G401.6 (cell line): ENCODE measurements at regions not wholly inside any gene's neighbourhood (a gene's known extent, or its start where the extent isn't known, plus 50 kb on each side); places are given as distances from the start of the nearest gene placed in this dataset.
"Not testable (repeated sequence)": the region's sequence is repeated elsewhere in the genome, so short reads cannot be mapped to it uniquely, and the experiment has no call there.

Experiments used
- FAIRE-seq: peaks from 2 replicates; lab custom pipeline; 2012; peaks lifted over from hg19 to GRCh38; lab: Jason Lieb, UNC

DNA sequence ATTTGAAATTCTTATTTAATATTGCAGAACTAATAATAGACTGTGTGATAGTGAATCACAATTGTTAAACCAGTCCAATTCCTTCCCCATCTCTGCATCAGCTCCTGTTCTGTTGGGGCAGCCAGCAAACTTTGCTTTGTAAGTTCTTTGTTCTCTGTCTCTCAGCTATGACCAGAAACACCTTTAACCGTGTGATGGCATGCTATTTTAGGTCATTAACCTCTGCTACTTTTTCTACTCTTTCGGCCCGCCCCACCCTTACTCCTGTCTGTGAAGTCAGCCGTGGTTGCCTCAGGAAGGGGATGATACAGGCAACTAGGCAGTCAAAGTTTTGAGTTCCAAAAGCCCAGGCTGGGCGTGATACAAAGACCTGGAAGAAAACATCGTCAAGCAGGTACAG lies 51.3 kb upstream of the EGFL6 start:
- FAIRE-seq, result no peak

DNA sequence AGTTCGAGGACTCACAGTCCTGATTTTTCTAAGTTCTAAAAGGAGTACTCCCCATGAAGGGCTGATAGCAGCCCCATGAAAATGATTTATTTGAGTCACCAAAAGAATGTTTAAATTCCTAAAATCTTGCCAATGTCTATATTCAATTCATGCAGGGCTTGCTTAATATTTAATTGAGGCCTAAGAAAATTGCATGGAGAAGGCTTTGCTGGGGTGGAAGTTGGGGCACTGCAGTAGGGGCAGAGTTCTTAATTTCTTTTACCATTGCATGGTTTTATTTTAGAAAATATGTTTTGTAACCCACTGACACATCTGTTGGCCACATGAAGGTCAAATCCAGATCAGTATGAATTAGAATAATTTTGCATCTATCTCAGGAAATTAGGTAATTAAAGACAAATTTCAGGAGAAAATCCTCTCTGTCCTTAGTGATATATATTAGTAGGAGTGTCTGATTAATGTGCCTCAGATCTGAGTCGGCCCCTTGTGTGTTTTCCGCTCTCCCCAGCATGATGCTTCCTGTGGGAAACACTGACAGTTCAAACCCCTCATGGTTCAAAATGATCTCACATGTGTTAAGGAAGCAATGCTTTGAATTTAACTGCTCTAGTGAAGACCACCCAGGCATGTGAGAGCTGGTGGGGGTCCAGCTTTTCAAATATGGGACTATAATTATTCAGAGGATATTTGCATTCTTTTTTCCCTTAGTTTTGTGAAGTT lies 54.0 kb upstream of the EGFL6 start:
- FAIRE-seq, result no peak

DNA sequence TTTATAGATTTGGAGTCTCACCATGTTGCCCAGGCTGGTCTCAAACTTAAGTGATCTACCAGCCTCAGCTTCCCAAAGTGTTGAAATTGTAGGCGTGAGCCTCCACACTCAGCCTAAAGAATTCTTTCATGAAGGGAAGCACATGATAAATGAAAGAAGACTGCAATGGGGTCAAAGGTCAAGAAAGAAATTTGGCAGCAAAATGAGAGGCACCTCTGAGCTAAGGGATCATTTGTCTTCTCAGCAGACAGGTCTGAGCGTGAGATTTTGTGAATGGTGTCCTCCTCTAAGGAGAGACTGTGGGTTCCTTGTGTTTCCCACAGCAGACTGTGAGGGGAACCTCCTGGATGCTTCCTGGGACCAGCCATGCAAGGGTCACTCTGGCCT lies 57.5 kb upstream of the EGFL6 start:
- FAIRE-seq, result no peak

DNA sequence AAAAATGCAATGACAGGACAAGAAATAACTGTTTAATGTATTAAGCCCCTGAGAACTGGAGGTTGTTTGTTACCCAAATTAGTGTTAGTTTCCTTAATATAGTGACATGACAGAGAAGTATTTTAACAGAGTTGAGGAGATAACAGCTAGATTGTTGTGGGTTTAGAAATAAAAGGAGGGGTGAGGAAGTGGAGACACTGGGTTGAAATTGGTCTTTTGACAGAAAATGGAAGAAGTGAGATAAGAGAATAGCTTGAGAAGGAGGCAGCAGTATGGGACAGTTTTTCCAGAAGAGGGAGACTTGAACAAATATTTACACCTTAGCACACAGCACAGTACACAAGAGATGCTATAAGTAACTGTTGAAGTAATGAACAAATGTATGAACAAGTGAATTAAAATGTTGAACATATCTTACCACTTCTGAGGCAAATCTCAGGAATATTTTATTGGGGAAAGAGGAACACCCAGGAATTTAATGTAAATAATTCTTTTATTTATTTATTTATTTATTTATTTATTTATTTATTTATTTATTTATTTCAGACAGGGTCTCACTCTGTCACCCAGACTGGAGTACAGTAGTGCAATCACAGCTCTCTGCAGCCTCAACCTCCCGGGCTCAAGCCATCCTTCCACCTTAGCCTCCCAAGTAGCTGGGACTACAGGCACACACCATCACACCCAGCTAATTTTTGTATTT lies 58.0 kb upstream of the EGFL6 start:
- no peak for FAIRE-seq

DNA sequence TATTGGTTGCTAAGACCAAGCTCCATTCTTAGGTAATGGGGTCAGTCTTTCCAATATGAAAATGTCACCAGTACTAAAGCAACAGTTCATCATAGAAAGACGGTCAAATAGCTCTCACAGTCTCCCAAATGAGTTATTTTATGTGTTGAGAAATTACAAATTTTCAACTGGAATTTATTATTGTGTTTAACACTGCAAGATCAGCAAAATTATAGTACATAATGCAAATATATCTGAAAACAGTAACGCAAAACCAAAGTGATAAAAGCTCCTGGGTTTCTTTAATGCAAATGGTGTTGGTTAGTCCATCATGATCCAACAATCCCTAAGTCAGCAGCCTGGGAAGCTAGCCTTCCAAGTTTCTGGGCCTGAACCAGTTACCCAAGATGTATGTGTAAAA lies 61.5 kb upstream of the EGFL6 start:
- no peak for FAIRE-seq

DNA sequence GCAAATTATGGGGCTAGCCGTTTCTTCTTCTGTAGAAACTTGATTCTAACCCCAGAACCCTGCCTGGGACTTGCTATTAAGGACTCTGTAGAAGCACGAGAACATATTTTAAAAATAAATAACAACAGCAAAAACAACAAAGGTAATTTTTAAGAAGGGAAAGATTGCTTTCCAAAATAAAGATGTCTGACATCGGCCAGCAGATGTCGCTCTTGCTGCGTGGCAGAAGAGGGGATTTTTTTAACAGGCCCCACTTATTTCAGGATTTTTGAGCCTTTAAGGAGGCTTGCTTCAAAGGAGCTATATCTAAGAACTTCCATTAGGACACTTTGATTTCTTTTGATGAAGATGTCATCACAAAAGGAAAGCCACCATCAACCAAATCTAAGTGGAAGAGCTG lies 62.8 kb upstream of the EGFL6 start:
- peak; percentile 94 for FAIRE-seq

DNA sequence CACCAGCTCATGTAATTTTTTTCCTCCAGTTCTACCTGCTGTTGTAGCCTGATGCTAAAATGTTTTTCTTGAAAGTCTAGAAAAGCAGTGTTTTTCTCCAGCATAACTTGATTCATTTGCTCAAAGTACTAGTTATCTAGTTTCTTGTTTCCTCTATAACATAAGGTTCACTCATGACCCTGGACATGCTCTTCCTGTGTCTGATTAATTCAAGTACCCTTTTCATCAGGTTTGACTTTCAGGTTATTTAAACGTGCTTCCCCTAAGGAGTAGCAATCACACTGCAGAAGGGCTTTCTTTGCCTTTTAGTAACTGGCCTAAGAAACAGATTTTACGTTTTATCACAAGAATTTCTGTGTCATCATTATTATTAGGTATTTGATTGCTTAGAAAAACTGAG lies 66.8 kb upstream of the EGFL6 start:
- FAIRE-seq, result no peak

DNA sequence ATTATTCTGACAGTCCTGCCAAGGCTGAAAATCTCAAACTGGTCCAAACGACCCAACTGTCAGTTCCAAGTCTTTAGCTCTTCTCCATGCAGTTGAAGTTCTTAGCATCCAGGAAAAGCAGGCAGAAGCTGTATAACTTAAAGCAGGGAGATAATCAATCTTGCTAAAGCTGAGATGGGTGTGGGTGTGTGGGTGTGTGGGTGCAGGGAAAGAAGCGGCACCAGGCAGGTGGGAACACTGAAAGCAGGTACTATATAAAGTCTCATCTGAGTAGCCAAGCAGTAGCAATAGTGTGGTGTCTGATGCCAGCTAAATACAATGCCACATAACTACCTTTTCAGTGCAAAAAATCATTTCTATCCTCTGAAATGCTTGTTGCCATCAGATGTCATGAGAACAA lies 69.7 kb upstream of the EGFL6 start:
- FAIRE-seq, result no peak

DNA sequence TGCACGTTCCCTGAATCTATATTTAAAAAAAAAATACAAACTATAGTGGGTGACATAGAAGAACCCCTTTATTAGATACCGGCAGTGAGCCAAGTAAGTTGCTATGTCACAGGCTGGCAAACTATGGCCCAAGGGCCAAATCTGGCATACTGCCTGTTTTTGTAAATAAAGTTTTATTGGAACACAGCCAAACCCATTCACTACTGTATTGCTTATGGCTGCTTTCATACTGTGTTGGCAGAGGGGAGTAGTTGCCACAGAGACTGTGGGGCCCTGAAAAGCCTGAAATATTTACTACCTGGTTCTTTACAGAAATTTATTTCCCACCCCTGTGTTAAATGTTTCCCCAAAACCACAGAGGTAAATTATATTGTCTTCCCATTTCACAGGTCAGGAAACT lies 71.2 kb upstream of the EGFL6 start:
- FAIRE-seq, result no peak

DNA sequence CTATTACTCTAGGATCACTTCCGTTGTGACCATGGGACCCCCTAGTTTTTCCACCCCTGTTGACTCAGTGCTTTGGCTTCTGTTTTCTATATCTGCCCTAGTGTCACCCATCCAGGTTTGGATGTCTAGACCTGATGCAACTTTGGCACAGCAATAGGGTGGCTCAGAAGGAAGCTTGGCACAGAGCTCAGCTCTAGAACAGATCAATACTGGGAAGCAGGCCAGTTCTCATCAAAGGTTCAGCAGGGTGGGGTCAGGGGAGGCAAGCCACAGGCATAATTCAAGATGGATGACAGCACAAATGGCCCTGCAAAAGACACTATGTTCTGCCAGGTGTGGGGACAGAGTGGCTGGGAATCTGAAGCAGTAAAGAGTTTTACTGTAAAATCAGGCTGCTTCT lies 74.2 kb upstream of the EGFL6 start:
- no peak for FAIRE-seq

DNA sequence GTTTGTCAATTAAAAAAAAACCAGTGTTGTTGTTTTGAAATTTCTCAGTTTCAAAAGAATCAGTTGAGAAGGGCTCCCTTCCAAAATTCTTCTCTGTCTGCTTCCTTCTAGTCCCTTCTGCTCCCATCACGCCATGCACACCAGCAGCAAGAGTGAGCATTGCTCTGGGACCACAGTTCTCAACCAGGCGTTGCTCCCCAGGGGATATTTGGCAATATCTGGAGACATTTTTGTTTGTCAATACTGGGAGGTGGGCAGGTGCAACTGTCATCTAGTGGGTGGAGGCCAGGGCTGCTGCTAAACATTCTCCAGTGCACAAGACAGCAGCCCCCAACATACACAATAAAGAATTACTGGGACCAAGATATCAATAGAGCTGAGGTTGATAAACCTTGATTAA lies 74.8 kb upstream of the EGFL6 start:
- no peak for FAIRE-seq

DNA sequence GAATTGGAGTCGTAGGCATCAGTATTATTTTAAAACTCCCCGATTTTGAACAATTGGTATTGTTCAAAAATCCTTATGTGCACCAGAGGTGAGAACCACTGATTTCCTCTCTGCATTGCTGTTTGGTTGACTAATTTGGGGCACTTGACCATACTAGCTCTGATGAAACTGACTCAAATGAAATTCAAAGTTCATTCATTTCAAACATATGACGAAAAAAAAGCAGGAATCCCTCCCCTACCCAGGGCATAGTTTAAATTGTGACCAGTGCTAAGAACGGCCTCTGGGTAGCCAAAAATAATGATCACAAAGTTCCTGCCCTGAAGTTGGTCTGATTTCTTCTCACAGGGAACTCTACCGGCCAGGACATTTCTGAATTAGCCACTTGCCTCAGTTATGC lies 75.7 kb upstream of the EGFL6 start:
- no peak for FAIRE-seq

DNA sequence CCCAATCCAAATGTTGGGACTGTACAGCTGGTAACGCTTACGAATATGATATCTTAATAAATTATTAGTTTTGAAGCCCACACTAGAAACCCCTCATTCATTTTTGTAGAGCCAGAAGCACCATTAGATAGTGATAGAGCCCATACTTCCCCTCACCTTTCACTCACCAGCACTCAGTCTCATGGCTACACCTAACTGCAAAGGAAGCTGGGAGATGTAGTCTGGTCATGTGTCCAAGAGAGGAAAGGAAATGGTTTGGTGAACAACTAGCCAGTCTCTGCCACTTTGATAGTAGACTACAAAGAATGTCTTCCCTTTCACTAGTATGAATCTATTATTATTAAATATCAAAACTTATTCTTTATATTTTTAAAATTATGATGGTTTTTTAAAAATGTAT lies 77.1 kb upstream of the EGFL6 start:
- FAIRE-seq, result no peak

DNA sequence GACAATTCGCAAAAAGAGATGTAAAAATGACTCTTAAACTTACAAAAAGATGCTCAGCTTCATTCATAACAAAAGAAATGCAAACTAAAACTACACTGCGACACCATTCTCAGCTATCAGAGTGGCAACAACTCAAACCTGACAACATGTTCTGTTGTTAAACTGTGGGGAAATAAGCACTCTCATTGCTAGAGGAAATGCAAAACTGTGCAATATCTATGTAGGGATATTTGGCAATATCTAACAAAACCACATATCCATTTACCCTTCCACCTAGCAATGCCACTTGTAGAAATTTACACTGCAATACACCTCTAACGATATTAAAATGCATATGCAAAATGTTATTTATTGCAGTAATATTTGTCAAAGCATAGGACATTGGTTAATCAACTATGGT lies 78.3 kb upstream of the EGFL6 start:
- no peak for FAIRE-seq

DNA sequence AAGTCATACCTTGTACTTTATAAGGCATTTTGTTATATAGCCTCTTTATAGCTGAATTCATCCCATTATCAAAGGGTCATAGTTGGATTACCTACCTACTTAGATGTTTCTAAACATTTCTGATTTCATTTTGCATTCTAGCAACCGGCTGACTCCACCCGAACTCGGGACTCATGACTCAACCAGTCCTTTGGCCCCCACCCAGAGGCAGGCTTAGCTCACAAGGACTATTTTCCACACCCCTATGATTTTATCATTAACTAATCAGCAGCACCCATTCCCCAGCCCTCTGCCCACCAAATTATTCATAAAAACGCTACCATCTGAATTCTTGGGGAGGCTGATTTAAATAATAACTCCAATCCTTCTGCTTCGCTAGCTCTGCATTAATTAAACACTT lies 79.9 kb upstream of the EGFL6 start:
- FAIRE-seq, result no peak

DNA sequence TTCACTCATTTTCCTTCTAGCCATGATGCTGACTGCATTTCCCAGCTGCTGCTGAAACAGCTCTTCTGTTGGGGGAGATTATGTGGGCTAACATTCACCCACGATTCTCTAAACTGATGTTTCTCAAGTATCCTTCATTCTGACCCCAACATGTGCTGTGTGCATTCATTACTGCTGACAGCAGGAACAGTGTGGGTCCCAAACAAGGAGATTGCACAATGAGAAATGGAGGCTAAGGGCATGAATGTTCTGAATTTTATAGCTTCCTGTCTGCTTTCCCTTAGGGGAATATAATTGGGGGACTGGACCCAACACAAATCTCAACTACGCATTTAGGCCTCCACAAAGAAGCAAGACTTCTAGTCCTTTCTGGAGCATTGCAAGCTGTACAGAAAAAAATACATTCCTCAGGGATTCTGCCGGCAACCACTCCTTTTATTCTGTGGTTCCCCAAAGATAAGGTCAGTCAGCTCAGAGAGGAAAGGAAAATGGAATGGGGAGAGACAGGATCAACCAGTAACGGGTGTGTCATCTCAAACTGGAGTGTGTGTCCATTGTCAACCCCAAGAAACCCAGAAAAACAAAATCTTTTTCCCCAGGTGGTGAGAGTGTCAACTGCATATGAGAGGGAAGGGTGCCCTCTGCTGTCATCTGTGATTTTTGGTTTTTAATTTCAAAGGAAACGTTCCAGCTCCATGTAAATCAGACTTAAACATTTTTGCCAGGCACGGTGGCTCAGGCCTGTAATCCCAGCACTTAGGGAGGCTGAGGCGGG lies 81.5 kb upstream of the EGFL6 start:
- FAIRE-seq, result no peak

DNA sequence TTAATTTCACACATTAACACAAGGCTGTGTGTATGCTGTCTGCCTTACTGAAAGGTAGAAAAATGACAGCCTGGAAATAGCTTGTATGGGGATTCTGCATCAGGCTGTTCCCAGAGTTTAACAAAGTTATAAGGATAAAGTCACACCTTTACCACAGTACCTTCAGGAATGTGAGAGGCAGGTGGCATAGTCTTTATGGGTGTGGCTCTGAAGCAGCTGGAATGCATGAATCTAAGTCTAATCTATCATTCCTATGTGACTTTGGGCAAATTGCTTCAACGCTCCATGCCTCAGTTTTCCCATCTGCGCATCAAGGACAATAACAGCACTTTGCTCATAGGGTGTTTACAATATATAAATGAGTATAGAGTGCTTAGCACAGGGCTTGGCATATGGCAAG lies 84.2 kb upstream of the EGFL6 start:
- FAIRE-seq, result no peak

DNA sequence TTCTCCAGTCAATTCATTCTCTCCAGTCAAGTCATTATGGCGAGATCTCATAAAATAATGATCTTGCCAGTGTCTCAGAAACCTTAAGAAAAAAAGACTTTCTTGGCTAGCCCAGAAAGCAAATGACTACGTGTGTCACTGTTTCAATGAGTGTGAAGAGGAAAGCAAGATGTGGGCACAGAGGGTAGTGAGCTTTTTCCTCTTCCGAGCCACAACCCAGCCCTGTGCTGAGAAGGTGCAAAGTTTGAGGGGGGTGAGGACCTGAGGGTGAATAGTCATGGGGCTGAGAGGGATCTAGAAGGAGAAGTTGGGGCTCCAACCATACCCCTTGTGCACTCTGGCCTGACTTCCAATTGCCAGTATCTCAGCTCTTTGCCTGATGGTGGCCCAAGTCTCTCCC lies 85.6 kb upstream of the EGFL6 start:
- FAIRE-seq, result no peak

DNA sequence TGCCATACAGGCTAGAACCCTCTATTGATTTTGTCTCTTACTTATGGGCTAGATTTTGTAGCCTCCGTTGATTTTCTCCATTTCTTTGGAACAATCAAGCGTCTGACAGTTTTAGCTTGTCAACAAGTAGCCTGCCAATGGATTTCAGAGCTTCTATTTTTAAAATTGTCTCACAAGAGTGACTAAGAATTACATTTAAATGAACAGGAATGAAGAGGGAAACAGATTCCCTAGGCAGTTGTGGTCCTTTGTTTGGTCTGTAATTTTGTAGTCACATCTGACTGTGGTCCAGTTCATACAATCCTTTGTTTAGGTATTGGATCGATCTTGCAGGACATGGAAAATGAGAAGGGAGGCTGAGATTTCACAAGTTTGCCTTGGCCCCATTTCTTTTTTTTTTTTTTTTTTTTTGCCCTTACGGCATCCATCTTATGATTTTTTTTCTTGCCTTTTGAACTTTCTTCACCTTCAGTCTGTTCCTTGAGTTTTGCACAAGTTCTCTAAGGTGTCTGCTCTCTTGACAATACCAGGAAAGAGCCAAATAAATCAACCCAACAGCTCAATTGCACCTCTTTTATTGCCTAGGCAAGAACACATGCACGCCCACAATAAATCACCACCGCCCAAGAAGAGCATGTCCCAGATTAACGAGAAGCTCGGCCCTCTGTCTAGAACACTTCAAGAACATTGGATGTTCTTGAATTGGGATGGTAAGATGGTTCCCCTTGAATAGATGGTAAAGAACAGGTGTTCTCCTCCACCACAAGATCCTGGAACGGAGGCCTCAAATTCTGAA lies 86.5 kb upstream of the EGFL6 start:
- no peak for FAIRE-seq

DNA sequence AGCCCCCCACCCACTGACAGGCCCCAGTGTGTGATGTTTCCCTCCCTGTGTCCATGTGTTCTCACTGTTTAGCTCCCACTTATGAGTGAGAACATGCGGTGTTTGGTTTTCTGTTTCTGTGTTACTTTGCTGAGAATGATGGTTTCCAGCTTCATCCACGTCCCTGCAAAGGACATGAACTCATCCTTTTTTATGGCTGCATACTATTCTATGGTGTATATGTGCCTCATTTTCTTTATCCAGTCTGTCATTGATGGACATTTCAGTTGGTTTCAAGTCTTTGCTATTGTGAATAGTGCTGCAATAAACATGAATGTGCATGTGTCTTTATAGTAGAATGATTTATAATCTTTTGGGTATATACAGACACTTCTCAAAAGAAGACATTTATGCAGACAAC lies 88.6 kb upstream of the EGFL6 start:
- FAIRE-seq, result not testable (repeated sequence)

DNA sequence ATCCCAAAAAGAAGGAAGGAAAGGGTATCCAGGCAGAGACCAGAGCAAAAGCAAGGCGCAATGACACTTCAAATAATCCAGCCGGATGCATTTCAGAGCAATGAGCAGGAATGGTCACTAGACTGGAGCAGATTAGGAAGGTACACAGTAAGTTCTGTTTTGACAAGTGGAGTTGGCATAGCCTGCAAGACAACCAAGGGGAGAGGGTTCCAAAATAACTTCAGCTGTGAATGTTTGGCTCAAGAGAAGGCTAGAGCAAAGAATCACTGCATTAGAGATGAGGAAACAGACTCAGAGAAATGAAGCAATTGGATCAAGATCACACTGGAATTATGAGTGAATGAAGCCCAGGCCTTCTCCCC lies 90.0 kb upstream of the EGFL6 start:
- no peak for FAIRE-seq

DNA sequence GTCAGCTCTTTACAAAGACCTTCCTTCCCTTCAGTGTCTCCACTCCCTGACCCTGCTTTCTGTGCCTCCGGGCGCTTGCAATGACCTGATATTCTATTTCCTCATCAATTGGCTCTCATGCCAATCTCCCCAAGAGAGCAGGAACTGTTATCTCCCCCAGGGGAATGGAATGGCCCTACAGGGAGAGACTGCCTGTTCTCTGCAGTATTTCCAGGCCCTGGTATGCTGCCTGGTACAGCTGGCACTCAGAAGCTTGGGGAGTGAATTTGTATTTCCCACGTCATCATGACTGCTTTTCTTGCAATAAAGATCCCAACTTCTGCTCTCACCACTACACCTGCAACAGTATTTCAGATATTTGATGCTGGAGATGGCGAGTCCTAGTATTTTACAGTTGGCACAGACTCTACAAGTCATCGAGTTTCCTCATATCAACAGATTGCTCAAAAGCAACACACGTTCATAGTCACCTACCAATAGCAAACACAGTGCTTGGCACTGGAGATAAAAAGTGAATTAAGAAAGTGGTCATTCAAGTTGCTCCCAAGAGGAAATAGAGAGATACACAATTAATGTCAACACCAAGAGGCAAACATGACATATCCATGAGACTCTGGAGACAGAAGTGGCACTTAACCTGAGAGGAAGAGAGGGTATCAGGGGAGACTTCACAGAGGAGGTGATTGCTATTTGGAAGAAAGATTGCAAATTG lies 90.5 kb upstream of the EGFL6 start:
- no peak for FAIRE-seq
